Prostate gland (tissue), 2 donors: ENCODE measurements at regions not wholly inside any gene's neighbourhood (a gene's known extent, or its start where the extent isn't known, plus 50 kb on each side); places are given as distances from the start of the nearest gene placed in this dataset.
"Not testable (repeated sequence)": the region's sequence is repeated elsewhere in the genome, so short reads cannot be mapped to it uniquely, and the experiment has no call there.

Experiments
- DNase-seq: peaks from one replicate; pipeline ENCODE4 v3.0.0-alpha.2; 2019; ENCODE audit warnings: low spot score
- H3K27ac ChIP-seq, 2 donors: fragments of 200-600 bp; sonication (generic); 2 replicates each; pipeline ENCODE4 v1.5.1; 2017 to 2019
- H3K27me3 ChIP-seq: fragments of 200-600 bp; sonication (generic); replicated peaks from 2 replicates; pipeline ENCODE4 v1.5.1; 2019; ENCODE audit not compliant: insufficient read depth
- H3K36me3 ChIP-seq, 2 donors: fragments of 200-600 bp; sonication (generic); 1 replicate in 1 of 2; 2 replicates in 1 of 2; pipeline versions ENCODE4 v1.5.1 to v1.8.1; 2017 to 2019
- H3K4me1 ChIP-seq: fragments of 200-600 bp; sonication (generic); replicated peaks from 2 replicates; pipeline ENCODE4 v1.5.1; 2019
- H3K4me3 ChIP-seq, 2 donors: fragments of 200-600 bp; sonication (generic); 2 replicates each; pipeline ENCODE4 v1.5.1; 2017 to 2019
- H3K9me3 ChIP-seq: fragments of 200-600 bp; sonication (generic); 2 replicates; pipeline ENCODE4 v1.5.1; 2017
- CTCF ChIP-seq, 4 experiments: fragments of 200-600 bp in 2 of 4; fragments of 450-650 bp in 2 of 4; sonication (generic) in 2 of 4; IDR thresholded peaks; 1 replicate in 3 of 4; 2 replicates in 1 of 4; pipeline ENCODE4 v1.5.1; 2016 to 2019; ENCODE audit warnings: antibody characterized with exemption in 4 of 4, mild to moderate bottlenecking in 2 of 4, moderate library complexity in 2 of 4
- POLR2A ChIP-seq: fragments of 450-650 bp; IDR thresholded peaks from one replicate; pipeline ENCODE4 v1.6.1; 2016; ENCODE audit warnings: antibody characterized with exemption, mild to moderate bottlenecking
- POLR2AphosphoS5 ChIP-seq: sonication (generic); formaldehyde crosslinking; IDR thresholded peaks from one replicate; pipeline ENCODE4 v1.6.1; 2017; ENCODE audit warnings: antibody characterized with exemption
- whole genome bisulfite sequencing: methylation state at CpG from one replicate; pipeline ENCODE4 v1.1.5; 2018; 5-methylcytosine and 5-hydroxymethylcytosine counted together
- intact Hi-C: fragments of 100-400 bp; cut with DNase I; formaldehyde crosslinking; loops from one replicate; pipeline ENCODE4 v1.14.2; 2022

- intact Hi-C loops, result no loop called here
- H3K27ac ChIP-seq, result no peak overlapping the region
- TF ChIP-seq POLR2A (no peak), CTCF (IDR thresholded peaks at IDR 0.05) (no peak), POLR2AphosphoS5 (no peak)
- no peaks in the 10 kb centered on the region for H3K27me3 ChIP-seq
- H3K4me3 ChIP-seq, result no peak overlapping the region
- no peak for DNase-seq
- no peaks in the 10 kb centered on the region for H3K36me3 ChIP-seq
- no peaks in the 10 kb centered on the region for H3K4me1 ChIP-seq
- no peaks in the 10 kb centered on the region for H3K9me3 ChIP-seq
- 31% methylated on average over 1 of the region's 1 CpG for WGBS
Measured at GRCh38 chr11:50187220-50187619, 154.5 kb downstream of the OR4C45 start.

- Histone ChIP-seq H3K4me3 (no peak overlapping the region), H3K4me1 (no peaks in the 10 kb centered on the region), H3K27me3 (no peaks in the 10 kb centered on the region), H3K9me3 (no peaks in the 10 kb centered on the region), H3K27ac (no peak overlapping the region), H3K36me3 (no peaks in the 10 kb centered on the region)
- intact Hi-C loops, result no loop called here
- WGBS, result 35% methylated on average over 1 of the region's 1 CpG
- no peak for DNase-seq
- TF ChIP-seq POLR2A, result no peak
- TF ChIP-seq CTCF (IDR thresholded peaks at IDR 0.05), result no peak
- no peak for TF ChIP-seq POLR2AphosphoS5
Measured at GRCh38 chr11:50188040-50188439, 155.4 kb downstream of the OR4C45 start.

DNA sequence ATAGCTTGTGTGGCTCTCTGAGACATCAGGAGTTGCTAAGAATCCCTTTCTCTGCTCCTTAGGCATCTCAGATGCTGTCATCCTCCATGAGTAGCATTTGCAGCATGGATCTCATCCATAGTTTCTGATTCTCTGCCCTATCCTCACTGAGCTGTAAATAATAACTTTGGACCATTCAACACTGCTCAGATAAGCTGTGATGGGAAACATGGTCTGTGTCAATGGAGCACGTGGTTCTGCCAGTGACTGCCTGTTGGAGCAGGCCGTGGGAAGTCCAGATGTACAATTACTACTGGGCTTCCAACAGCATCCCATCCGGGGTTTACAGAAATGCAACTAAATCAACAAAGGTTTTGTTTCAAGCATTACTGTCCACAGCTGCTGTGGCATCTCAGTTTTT is 160.1 kb downstream of the OR4C45 start:
- no peak for DNase-seq
- intact Hi-C loops, result no loop called here
- 41% methylated on average over 3 of the region's 3 CpGs for WGBS
- Histone ChIP-seq H3K4me3 (no peak overlapping the region), H3K27ac (no peak overlapping the region), H3K4me1 (no peaks in the 10 kb centered on the region), H3K9me3 (no peaks in the 10 kb centered on the region), H3K27me3 (no peaks in the 10 kb centered on the region), H3K36me3 (no peaks in the 10 kb centered on the region)
- TF ChIP-seq POLR2AphosphoS5, result no peak
- TF ChIP-seq POLR2A, result no peak

DNA sequence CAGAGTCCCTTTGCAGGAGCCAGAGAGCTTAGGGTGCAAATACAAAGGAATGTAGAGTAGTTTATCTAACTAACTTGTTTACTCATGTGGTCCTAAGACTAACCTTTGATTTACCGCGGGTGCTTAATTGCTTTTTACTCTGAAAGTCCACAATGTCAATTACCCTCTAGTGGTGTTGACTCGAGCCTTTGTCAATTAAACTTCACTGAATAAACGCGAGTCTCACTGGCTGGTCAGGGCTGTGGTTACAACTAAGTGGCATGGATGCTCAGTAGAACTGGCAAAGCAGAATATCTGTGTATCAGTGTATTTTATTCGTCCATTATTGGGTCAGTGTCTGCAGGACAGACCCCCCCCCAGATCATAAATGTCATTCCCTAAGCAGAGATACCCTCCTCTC is 181.7 kb downstream of the OR4C45 start:
- intact Hi-C loops, result no loop called here
- WGBS, result 47% methylated on average over 6 of the region's 6 CpGs
- no peaks in the 10 kb centered on the region for H3K9me3 ChIP-seq

DNA sequence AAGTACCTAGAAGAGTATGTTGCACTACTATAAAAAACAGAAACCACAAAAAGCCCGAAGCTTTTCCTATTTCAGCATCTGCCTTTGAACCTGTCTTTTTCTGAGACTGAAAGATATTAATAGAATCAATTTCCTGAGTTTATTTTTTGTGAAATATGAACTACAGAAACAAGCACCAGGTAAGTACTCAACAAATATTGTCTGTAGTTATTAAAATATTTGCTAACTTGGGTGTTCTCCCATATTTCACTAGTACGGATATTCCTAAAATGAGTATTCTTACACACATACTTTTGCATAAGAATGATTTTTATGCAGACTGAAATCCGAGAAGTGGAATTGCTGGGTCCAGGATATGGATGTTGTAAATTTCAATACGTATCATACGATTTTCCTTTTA is 188.0 kb downstream of the OR4C45 start:
- H3K27ac ChIP-seq, result no peak overlapping the region
- WGBS, result 75% methylated on average over 5 of the region's 5 CpGs
- intact Hi-C loops, result no loop called here
- H3K4me3 ChIP-seq, result no peak overlapping the region
- TF ChIP-seq POLR2AphosphoS5, result no peak
- no peak for DNase-seq
- no peaks in the 10 kb centered on the region for H3K4me1 ChIP-seq
- no peaks in the 10 kb centered on the region for H3K36me3 ChIP-seq
- no peaks in the 10 kb centered on the region for H3K27me3 ChIP-seq
- H3K9me3 ChIP-seq, result no peaks in the 10 kb centered on the region

More for the DNA sequence above, 181.7 kb downstream of the OR4C45 start:
- TF ChIP-seq POLR2AphosphoS5 (no peak), POLR2A (no peak), CTCF (IDR thresholded peaks at IDR 0.05) (no peak)
- H3K36me3 ChIP-seq, result no peaks in the 10 kb centered on the region
- no peak overlapping the region for H3K27ac ChIP-seq
- H3K27me3 ChIP-seq, result no peaks in the 10 kb centered on the region
- H3K4me3 ChIP-seq, result no peak overlapping the region
- DNase-seq, result no peak
- no peaks in the 10 kb centered on the region for H3K4me1 ChIP-seq

DNA sequence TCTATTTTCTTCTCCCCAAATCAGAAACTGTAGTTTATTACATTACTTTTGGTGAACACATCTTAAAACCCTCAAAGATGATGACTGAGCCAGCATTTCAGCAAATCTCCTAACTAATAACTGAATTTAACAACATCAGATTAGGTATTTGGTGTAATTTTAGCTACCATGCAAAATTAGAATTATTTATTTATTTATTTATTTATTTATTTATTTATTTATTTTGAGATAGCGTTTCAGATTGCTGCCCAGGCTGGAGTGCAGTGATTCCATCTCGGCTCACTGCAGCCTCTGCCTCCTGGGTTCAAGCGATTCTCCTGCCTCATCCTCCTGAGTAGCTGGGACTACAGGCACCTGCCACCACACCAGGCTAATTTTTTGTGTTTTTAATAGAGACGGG is 205.7 kb downstream of the OR4C45 start:
- H3K27me3 ChIP-seq, H3K9me3 ChIP-seq, H3K36me3 ChIP-seq, H3K4me3 ChIP-seq, DNase-seq, H3K4me1 ChIP-seq, H3K27ac ChIP-seq, intact Hi-C loops: not testable (repeated sequence)
- WGBS, result 91% methylated on average over 4 of the region's 4 CpGs
